Keratinocyte (primary cell): ENCODE measurements at regions not wholly inside any gene's neighbourhood (a gene's known extent, or its start where the extent isn't known, plus 50 kb on each side); places are given as distances from the start of the nearest gene placed in this dataset.

ENCODE experiments used
- EZH2 ChIP-seq: IDR thresholded peaks from one replicate; pipeline ENCODE4 v1.6.1; 2012; ENCODE audit warnings: inconsistent platforms, mild to moderate bottlenecking, low read length, moderate library complexity
- TF ChIP-seq, protein P1 (sequence below), 3 experiments: IDR thresholded peaks in 1 of 3; conservative IDR thresholded peaks in 1 of 3; optimal IDR thresholded peaks in 1 of 3; 2 replicates in 2 of 3; 3 replicates in 1 of 3; pipeline versions ENCODE3 to v1.5.1; 2011; ENCODE audit warnings: low read length in 3 of 3, mild to moderate bottlenecking in 3 of 3, moderate library complexity in 2 of 3, control low read depth in 1 of 3, inconsistent platforms in 1 of 3; ENCODE audit not compliant: insufficient read depth in 2 of 3; ENCODE audit errors: extremely low read depth in 1 of 3

DNA sequence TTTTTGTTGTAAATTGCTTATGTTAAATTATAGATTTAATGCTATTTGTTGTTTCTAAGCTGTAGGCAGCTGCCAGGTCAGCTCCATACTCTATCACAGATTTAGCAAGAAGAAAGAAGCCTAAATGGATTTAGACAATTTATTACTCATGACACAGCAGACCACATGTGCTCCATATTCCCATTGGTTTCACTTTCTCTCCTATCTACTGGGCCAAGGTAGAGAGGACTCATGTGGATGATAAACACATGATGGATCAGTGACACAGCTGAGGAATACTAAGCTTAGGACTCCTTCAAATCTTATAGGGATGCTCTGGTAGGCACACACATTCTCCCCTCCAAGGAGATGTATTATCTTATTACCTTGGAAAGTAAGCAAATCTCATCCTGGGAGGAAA is 553.0 kb upstream of the ADGRB3 start:
- TF ChIP-seq, protein P1, sequence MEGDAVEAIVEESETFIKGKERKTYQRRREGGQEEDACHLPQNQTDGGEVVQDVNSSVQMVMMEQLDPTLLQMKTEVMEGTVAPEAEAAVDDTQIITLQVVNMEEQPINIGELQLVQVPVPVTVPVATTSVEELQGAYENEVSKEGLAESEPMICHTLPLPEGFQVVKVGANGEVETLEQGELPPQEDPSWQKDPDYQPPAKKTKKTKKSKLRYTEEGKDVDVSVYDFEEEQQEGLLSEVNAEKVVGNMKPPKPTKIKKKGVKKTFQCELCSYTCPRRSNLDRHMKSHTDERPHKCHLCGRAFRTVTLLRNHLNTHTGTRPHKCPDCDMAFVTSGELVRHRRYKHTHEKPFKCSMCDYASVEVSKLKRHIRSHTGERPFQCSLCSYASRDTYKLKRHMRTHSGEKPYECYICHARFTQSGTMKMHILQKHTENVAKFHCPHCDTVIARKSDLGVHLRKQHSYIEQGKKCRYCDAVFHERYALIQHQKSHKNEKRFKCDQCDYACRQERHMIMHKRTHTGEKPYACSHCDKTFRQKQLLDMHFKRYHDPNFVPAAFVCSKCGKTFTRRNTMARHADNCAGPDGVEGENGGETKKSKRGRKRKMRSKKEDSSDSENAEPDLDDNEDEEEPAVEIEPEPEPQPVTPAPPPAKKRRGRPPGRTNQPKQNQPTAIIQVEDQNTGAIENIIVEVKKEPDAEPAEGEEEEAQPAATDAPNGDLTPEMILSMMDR (optimal IDR thresholded peaks at IDR 0.05 in 1 of 3, IDR thresholded peaks at IDR 0.05 in 1 of 3, conservative IDR thresholded peaks at IDR 0.05 in 1 of 3; ENCODE audit: extremely low read depth in 1 of 3, insufficient read depth in 2 of 3, low read length in 3 of 3), result no peak
- no peak for TF ChIP-seq EZH2
